Cardiac septum (tissue), 1 donor: ENCODE measurements at regions not wholly inside any gene's neighbourhood (a gene's known extent, or its start where the extent isn't known, plus 50 kb on each side); places are given as distances from the start of the nearest gene placed in this dataset.

ENCODE experiments used
- DNase-seq: peaks from one replicate; pipeline ENCODE4 v3.0.0-alpha.2; 2020; ENCODE audit warnings: low spot score
- intact Hi-C: fragments of 100-400 bp; cut with DNase I; formaldehyde crosslinking; loops from one replicate; pipeline ENCODE4 v1.14.0; 2022
- donor health status: DM: no; HTN: no; CAD: no.

DNA sequence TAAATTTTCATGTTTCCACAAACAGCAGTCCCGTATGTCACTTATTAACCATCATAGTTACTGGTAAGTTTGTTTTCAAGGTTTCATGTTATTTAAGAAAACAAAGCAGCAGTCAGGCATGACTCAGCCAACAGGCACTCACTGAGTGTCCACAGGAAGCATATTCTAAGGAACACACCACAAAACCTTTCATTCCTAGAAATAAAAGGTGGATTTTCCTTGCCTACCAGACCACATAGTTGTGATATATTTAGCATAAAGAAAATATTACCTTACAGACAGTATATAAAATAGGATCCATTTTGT lies 143.3 kb upstream of the AVPR1A start:
- intact Hi-C loops: no loop called here
- no peak for DNase-seq

DNA sequence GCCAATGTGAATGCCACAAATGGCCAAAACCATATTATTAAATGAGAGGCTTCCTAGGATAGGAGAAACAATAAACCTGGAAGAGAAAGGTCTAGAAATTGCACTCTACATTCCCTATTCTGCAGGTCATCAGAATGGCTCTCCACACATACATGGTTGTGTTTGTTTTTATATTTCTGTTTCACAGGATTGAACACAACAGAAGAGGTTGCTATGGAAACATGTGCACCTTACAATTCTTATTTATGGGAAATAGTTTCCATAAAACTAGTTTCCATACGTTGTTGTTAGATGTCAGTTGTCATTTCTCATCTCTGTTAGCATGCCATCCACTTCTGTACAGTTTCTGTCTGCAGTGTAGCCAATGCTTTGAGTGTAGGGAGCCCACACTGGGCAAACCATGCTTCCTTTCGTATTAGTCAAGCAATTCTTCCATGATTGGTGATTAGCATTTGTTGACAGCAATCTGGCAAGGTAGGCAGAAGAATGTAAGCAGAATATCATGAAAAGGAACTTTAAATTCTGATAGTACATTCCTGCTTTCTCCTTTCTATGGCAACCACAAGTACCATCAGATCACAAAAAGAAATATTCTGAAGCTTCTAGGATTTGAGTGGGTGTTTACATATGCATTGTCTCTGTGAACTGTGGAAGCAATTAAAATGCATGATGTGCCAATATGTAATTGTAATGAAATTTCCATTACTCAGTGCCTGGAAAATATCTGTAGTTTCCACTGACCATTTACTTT lies 141.6 kb upstream of the AVPR1A start:
- intact Hi-C loops: no loop called here
- DNase-seq: no peak

GRCh38 chr12:63276537-63277365 lies 125.8 kb upstream of the AVPR1A start:
- intact Hi-C loops: no loop called here
- DNase-seq: no peak

GRCh38 chr12:63266988-63267387 lies 116.0 kb upstream of the AVPR1A start:
- intact Hi-C loops: no loop called here
- DNase-seq: no peak

DNA sequence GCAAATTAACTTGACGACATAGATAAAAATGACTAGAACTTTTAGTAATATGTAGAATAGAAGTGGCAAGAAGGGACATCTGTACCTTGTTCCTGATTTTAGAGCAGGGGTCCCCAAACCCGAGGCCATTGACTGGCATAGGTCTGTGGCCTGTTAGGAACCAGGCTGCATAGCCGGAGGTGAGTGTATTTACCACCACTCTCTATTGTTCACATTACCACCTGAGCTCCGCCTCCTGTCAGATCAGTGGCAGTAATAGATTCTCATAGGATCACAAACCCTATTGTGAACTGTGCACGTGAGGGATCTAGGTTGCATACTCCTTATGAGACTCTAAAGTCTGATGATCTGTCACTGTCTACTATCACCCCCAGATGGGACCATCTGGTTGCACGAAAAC lies 113.6 kb upstream of the AVPR1A start:
- no peak for DNase-seq
- intact Hi-C loops: no loop called here

DNA sequence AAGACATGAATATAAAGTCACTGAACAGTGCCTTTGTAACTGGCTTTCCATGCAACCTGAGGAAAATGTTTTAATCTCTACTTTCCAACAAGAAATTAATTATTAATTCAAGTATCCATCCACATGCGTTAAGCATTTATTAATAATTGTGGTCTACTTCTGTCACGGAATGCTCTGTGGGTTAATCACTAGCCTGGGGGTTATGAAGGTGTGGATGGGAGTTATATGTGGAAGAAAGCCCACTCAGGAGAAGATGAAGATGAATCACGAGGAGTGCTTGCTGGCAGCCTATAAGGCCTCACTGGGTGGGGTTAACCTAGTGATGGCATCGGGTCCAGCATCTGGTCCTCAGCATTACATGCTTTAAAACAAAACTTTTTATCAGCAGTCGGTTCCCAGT lies 99.5 kb upstream of the AVPR1A start:
- no peak for DNase-seq
- intact Hi-C loops: no loop called here

DNA sequence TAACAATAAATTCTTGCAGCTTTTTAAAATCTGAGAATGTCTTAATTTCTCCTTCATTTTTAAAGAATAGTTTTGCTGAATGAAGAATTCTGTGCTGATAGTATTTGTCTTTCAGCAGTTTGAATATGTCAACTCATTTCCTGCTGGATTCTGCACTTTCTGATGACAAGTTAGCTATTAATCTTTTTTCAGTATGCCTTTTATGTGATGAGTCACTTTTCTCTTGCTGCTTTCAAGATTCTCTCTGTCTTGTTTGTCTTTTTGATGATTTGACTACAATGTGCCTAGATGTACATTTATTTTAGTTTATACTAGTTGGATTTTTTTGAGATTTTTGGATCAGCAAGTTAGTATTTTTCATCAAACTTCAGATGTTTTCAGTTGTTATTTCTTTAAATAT lies 87.9 kb upstream of the AVPR1A start:
- no peak for DNase-seq
- intact Hi-C loops: no loop called here

DNA sequence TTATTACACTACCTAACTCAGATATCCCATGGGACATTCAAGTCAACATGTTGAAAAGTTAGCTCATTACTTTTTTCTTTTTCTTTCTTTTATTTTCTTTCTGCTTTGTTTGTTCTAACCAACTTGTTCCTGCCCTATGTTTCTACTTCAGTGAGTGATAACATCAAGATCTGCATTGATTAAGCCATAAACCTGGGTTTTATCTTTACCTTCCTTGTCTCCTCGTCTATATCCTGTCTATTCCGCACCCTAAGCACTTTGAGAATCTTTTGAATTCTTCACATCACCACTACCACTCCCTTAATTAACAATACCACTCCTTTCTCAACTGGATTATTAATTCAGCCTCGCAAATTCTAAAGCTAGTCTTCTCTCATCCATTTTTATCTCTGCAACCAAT lies 81.9 kb upstream of the AVPR1A start:
- DNase-seq: no peak
- intact Hi-C loops: no loop called here

DNA sequence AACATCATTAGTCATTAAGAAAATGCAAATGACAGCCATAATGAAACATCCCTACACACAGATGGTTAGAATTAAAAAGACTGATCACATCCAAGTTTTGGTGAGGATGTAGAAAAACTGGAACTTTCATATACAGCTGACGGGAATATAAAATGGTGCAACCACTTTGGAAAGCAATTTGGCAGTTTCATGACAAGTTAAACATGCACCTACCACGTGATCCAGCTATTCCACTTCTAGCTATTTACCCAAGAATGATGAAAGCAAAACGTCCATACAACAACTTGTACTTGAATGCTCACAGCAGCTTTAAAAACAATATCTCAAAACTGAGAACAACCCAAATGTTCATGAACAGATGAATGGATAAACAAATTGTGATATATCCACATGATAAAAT lies 77.9 kb upstream of the AVPR1A start:
- intact Hi-C loops: no loop called here
- DNase-seq: no peak

DNA sequence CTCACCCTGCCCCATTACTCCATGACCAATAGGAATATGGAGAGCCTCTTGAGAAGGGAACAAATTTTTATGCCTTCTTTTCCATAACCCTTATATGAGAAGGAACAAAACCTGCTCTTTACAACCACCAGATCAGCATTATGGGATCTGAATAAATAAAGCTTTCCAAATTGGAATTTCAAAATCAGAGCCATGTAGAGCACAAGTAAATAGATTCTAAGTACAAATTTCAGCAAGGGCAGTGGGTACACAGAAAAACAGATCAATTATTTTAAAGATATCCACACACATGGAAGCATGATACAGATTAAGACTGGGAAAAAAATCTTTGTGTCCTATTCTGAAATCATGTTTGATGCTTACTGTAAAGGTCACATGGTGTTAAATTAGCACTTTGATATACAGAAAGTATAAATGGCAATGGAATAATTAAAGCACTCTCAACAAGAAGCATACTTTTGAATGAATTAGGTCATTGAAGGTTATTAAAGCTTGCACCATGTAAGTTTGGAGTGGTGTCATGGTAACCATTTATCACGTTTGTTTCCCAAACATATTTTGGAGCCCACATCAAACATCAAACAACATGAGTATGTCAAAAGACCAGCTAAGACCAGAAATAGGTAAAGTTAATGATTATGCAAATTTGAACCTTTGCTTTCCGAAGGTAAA lies 75.9 kb upstream of the AVPR1A start:
- no peak for DNase-seq
- intact Hi-C loops: no loop called here

- DNase-seq: no peak
- intact Hi-C loops: no loop called here
Observed at GRCh38 chr12:63224396-63224795, 73.4 kb upstream of the AVPR1A start.

DNA sequence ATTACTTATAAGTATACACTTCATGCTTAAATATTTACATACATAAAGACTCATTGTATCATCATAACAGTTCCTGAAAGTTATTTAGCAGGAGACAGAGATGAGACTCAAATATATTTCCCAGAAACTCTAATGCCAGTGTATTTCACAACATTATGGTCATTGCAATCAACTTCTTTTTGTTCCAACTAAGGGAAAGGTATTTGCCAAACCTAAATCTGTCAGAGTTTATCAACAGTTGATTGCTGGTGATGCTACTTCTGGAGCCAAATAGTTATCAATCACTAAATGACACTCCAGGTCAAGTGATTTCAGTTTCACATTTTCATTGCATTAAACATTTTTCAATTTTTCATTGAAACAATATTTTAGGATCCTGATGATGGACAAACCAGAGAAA lies 72.1 kb upstream of the AVPR1A start:
- intact Hi-C loops: no loop called here

GRCh38 chr12:63222582-63222981 lies 71.6 kb upstream of the AVPR1A start:
- DNase-seq: no peak

More for the DNA sequence above, 72.1 kb upstream of the AVPR1A start:
- DNase-seq: no peak

GRCh38 chr12:63220921-63221320 lies 69.9 kb upstream of the AVPR1A start:
- no peak for DNase-seq
- intact Hi-C loops: no loop called here

More at GRCh38 chr12:63222582-63222981, 71.6 kb upstream of the AVPR1A start:
- intact Hi-C loops: no loop called here

- no peak for DNase-seq
- intact Hi-C loops: no loop called here
Observed at GRCh38 chr12:63212316-63212715, 61.3 kb upstream of the AVPR1A start.

GRCh38 chr12:63208956-63209355 lies 58.0 kb upstream of the AVPR1A start:
- intact Hi-C loops: no loop called here
- DNase-seq: no peak

GRCh38 chr12:63206909-63207308 lies 55.9 kb upstream of the AVPR1A start:
- intact Hi-C loops: no loop called here
- DNase-seq: no peak

- intact Hi-C loops: no loop called here
- DNase-seq: no peak
Observed at GRCh38 chr12:63206494-63206893, 55.5 kb upstream of the AVPR1A start.
